ENCODE measurements at regions not wholly inside any gene's neighbourhood (a gene's known extent, or its start where the extent isn't known, plus 50 kb on each side); places are given as distances from the start of the nearest gene placed in this dataset.

- no peaks in the 10 kb centered on the region for H3K4me1 ChIP-seq
- no peaks in the 10 kb centered on the region for H3K36me3 ChIP-seq
- peaks cover 0 to 2% of the 10 kb centered on the region in 2 donors for H3K9me3 ChIP-seq
- no peak for TF ChIP-seq POLR2A (IDR thresholded peaks at IDR 0.05)
- no peak for TF ChIP-seq CTCF (IDR thresholded peaks at IDR 0.05)
- TF ChIP-seq POLR2AphosphoS5 (IDR thresholded peaks at IDR 0.05) = no peak
- H3K27ac ChIP-seq = no peak overlapping the region
- no peak overlapping the region for H3K4me3 ChIP-seq
- DNase-seq (ENCODE audit: low spot score in 2 of 2) = no peak
- intact Hi-C loops (cut with DNase I; ENCODE audit: low total_unique reads) = no loop called here
- H3K27me3 ChIP-seq = peaks cover 0 to 6% of the 10 kb centered on the region in 2 donors
Observed at GRCh38 chr16:9458816-9459215, 367.4 kb downstream of the HAPSTR1 start.

GRCh38 chr16:9462984-9463383 lies 371.5 kb downstream of the HAPSTR1 start:
- TF ChIP-seq POLR2A (IDR thresholded peaks at IDR 0.05) (no peak), CTCF (IDR thresholded peaks at IDR 0.05) (no peak), POLR2AphosphoS5 (IDR thresholded peaks at IDR 0.05) (no peak)
- Histone ChIP-seq H3K4me1 (no peaks in the 10 kb centered on the region), H3K27me3 (peaks cover 0 to 6% of the 10 kb centered on the region in 2 donors), H3K4me3 (no peak overlapping the region), H3K27ac (no peak overlapping the region), H3K9me3 (no peaks in the 10 kb centered on the region), H3K36me3 (no peaks in the 10 kb centered on the region)
- no peak for DNase-seq (ENCODE audit: low spot score in 2 of 2)
- intact Hi-C loops (cut with DNase I; ENCODE audit: low total_unique reads) = no loop called here

GRCh38 chr16:9463461-9463860 lies 372.0 kb downstream of the HAPSTR1 start:
- Histone ChIP-seq H3K27ac (no peak overlapping the region), H3K27me3 (peaks cover 0 to 6% of the 10 kb centered on the region in 2 donors), H3K4me3 (no peak overlapping the region), H3K4me1 (no peaks in the 10 kb centered on the region), H3K36me3 (no peaks in the 10 kb centered on the region), H3K9me3 (no peaks in the 10 kb centered on the region)
- DNase-seq (ENCODE audit: low spot score in 2 of 2) = no peak
- TF ChIP-seq CTCF (IDR thresholded peaks at IDR 0.05) (no peak), POLR2A (IDR thresholded peaks at IDR 0.05) (no peak), POLR2AphosphoS5 (IDR thresholded peaks at IDR 0.05) (no peak)
- intact Hi-C loops (cut with DNase I; ENCODE audit: low total_unique reads) = no loop called here

GRCh38 chr16:9465161-9465560 lies 373.7 kb downstream of the HAPSTR1 start:
- intact Hi-C loops (cut with DNase I; ENCODE audit: low total_unique reads) = no loop called here

GRCh38 chr16:9469512-9469911 lies 378.1 kb downstream of the HAPSTR1 start:
- no peaks in the 10 kb centered on the region for H3K9me3 ChIP-seq
- H3K4me1 ChIP-seq = no peaks in the 10 kb centered on the region
- intact Hi-C loops (cut with DNase I; ENCODE audit: low total_unique reads) = no loop called here
- TF ChIP-seq POLR2AphosphoS5 (IDR thresholded peaks at IDR 0.05) (no peak), POLR2A (IDR thresholded peaks at IDR 0.05) (no peak), CTCF (IDR thresholded peaks at IDR 0.05) (no peak)
- no peak overlapping the region for H3K27ac ChIP-seq
- no peaks in the 10 kb centered on the region for H3K27me3 ChIP-seq
- H3K36me3 ChIP-seq = no peaks in the 10 kb centered on the region
- H3K4me3 ChIP-seq = no peak overlapping the region
- no peak for DNase-seq (ENCODE audit: low spot score in 2 of 2)

More at GRCh38 chr16:9465161-9465560, 373.7 kb downstream of the HAPSTR1 start:
- no peak for DNase-seq (ENCODE audit: low spot score in 2 of 2)
- no peaks in the 10 kb centered on the region for H3K4me1 ChIP-seq
- no peak overlapping the region for H3K27ac ChIP-seq
- TF ChIP-seq POLR2AphosphoS5 (IDR thresholded peaks at IDR 0.05) = no peak
- TF ChIP-seq CTCF (IDR thresholded peaks at IDR 0.05) = no peak
- no peak for TF ChIP-seq POLR2A (IDR thresholded peaks at IDR 0.05)
- no peak overlapping the region for H3K4me3 ChIP-seq
- no peaks in the 10 kb centered on the region for H3K9me3 ChIP-seq
- H3K36me3 ChIP-seq = no peaks in the 10 kb centered on the region
- no peaks in the 10 kb centered on the region for H3K27me3 ChIP-seq

Measured in breast epithelium (tissue), 4 donors.